NB4 (cell line): ENCODE measurements at regions not wholly inside any gene's neighbourhood (a gene's known extent, or its start where the extent isn't known, plus 50 kb on each side); places are given as distances from the start of the nearest gene placed in this dataset.

Experiments
- DNase-seq: peaks from one replicate; pipeline ENCODE4 v3.0.0; 2010; ENCODE audit warnings: low read depth
- H3K4me3 ChIP-seq: one replicate; pipeline ENCODE4 v1.5.1; 2011; ENCODE audit warnings: mild to moderate bottlenecking, low read depth, low read length, moderate library complexity
- MAX ChIP-seq: IDR thresholded peaks from 2 replicates; pipeline ENCODE4 v1.6.1; 2011; ENCODE audit warnings: low read depth, low read length
- MYC ChIP-seq: IDR thresholded peaks from 2 replicates; pipeline ENCODE4 v1.6.1; 2011; ENCODE audit warnings: low read depth, low read length
- POLR2A ChIP-seq: IDR thresholded peaks from 2 replicates; pipeline ENCODE4 v1.6.1; 2011; ENCODE audit warnings: mild to moderate bottlenecking; ENCODE audit not compliant: insufficient read length; ENCODE audit errors: extremely low read depth
- TF ChIP-seq, protein P1 (sequence below): IDR thresholded peaks from one replicate; pipeline ENCODE4 v1.5.1; 2012; ENCODE audit warnings: low read depth, low read length

DNA sequence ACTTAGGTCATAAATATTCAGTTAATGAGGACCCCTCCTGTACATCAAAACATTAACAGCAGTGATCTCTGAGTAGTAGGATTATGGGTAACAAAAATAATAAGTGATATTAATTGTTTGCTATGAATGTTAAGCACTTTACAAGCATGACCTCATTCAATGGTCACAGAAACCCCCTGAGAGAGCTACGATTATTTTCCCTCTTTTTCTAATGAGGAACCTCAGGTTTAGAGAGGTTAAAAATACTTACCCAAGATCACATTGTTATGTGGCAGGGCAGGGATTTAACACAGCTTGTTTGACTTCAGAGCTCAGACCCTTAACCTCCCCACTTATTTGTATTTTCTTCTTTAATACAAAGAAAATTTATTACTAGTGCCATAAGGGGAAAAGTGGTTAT lies 228.2 kb downstream of the TBL1XR1 start:
- DNase-seq = no peak
- no peak for TF ChIP-seq MAX
- TF ChIP-seq, protein P1, sequence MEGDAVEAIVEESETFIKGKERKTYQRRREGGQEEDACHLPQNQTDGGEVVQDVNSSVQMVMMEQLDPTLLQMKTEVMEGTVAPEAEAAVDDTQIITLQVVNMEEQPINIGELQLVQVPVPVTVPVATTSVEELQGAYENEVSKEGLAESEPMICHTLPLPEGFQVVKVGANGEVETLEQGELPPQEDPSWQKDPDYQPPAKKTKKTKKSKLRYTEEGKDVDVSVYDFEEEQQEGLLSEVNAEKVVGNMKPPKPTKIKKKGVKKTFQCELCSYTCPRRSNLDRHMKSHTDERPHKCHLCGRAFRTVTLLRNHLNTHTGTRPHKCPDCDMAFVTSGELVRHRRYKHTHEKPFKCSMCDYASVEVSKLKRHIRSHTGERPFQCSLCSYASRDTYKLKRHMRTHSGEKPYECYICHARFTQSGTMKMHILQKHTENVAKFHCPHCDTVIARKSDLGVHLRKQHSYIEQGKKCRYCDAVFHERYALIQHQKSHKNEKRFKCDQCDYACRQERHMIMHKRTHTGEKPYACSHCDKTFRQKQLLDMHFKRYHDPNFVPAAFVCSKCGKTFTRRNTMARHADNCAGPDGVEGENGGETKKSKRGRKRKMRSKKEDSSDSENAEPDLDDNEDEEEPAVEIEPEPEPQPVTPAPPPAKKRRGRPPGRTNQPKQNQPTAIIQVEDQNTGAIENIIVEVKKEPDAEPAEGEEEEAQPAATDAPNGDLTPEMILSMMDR = no peak
- no peak for TF ChIP-seq MYC
- TF ChIP-seq POLR2A = no peak
- H3K4me3 ChIP-seq = no peak overlapping the region

DNA sequence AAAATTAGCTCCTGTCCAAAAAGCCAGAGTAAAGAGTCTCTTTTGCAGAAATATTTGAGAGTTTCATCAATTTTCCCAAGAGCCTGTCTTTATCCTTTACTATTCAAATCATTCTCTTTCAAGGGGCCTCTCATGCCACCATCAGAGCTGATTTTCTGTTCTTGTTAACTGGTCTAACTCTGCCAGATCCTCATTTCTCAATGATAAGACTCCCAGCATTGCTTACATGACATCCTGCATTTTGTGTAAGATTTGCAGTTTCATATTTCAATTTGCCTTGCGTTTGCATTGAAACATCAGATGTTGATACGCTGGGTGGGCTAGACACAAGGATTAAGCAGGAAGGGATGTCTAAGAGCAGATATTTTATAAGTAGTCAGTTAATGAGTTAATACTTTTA lies 228.7 kb downstream of the TBL1XR1 start:
- TF ChIP-seq, protein P1 = no peak
- TF ChIP-seq POLR2A (no peak), MYC (no peak), MAX (no peak)
- H3K4me3 ChIP-seq = no peak overlapping the region
- DNase-seq = no peak

- H3K4me3 ChIP-seq = no peak overlapping the region
- no peak for DNase-seq
- no peak for TF ChIP-seq MAX
Observed at GRCh38 chr3:176967522-176967921, 229.8 kb downstream of the TBL1XR1 start.

- TF ChIP-seq, protein P1 = no peak
- TF ChIP-seq POLR2A (no peak), MYC (no peak), MAX (no peak)
- H3K4me3 ChIP-seq = no peak overlapping the region
- DNase-seq = no peak
Observed at GRCh38 chr3:176964661-176965060, 232.6 kb downstream of the TBL1XR1 start.

DNA sequence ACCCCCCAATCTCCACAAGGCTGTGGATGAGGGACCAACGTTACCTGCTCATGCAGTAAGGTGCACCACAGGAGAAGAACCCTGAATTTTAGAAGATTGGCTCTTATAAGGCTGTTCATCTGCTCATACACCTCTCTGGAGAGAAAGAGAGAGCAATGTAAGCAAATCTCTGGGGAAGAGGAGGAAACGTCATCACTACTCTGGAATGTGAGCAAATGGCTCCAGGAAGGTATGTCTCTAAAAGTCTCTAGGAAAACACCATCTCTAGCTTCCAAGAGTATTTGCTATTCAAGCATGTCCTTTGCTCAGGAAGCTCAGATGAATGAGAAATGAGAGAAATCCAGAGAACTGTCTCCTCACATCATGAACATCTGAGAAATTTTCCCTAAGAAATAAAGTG lies 235.4 kb downstream of the TBL1XR1 start:
- DNase-seq = no peak
- no peak for TF ChIP-seq POLR2A
- no peak for TF ChIP-seq MAX
- no peak for TF ChIP-seq MYC
- TF ChIP-seq, protein P1 = no peak
- H3K4me3 ChIP-seq = no peak overlapping the region

DNA sequence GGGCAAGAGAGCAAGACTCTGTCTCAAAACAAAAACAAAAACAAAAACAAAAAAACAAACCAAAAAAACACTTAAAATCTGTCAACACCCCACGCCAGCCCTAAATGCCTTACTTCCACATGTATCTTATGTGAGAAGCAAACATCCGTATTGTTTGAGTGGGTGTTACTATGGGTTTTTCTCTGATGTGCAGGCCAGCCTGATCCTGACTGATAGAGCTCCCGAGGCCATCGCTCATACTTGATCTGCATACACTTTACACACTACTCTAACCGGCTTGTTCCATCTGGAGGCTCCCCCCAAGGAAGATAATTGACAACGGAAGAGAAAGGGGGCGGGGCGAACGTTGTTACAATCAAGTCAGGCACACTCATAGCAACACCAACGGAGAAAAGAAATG lies 237.4 kb downstream of the TBL1XR1 start:
- no peak overlapping the region for H3K4me3 ChIP-seq
- no peak for DNase-seq
- TF ChIP-seq MYC (no peak), POLR2A (no peak), MAX (no peak)
- TF ChIP-seq, protein P1 = no peak
